GM19035 (cell line): ENCODE measurements at regions not wholly inside any gene's neighbourhood (a gene's known extent, or its start where the extent isn't known, plus 50 kb on each side); places are given as distances from the start of the nearest gene placed in this dataset.

Experiments
- ATAC-seq: cut with Tn5 transposase; IDR thresholded peaks from one replicate; pipeline ENCODE4 v1.9.1; 2021; ENCODE audit not compliant: unreplicated experiment

GRCh38 chr6:169959136-169960002 is 207.9 kb downstream of the ERMARD start:
- ATAC-seq = no peak

- no peak for ATAC-seq
These were observed 207.1 kb downstream of the ERMARD start for GRCh38 chr6:169958510-169958909.

DNA sequence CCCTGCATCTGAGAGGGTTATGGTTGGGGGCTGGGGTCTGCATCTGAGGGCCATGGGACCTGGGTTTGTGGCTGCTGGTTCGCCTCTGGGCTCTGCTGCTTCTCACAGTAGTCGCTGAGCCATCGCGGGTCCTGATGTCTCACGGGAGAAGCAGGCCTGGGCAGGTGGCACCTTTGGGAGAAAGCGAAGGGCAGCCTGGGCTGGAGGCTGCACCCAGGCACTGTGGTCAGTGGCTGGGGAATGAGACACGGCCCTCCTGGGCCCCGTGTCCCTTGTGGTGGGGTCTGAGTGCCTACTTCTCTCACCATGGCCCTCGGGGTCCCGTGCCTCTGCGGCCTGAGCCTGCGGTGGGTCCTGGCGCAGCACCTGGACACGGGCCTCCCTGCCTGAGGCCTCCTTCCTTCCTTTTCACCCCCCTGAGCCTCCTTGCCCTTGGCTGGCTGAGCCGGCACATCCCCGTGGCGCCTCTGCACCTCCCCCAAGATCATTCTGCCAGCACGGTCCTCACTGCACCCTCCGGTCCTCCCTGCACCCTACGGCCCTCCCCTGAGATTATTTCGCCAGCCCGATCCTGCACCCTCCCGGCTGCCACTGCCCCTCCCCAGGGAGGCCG is 206.0 kb downstream of the ERMARD start:
- ATAC-seq = no peak

GRCh38 chr6:169956580-169956979 is 205.2 kb downstream of the ERMARD start:
- no peak for ATAC-seq

GRCh38 chr6:169955731-169956437 is 204.5 kb downstream of the ERMARD start:
- ATAC-seq = no peak

DNA sequence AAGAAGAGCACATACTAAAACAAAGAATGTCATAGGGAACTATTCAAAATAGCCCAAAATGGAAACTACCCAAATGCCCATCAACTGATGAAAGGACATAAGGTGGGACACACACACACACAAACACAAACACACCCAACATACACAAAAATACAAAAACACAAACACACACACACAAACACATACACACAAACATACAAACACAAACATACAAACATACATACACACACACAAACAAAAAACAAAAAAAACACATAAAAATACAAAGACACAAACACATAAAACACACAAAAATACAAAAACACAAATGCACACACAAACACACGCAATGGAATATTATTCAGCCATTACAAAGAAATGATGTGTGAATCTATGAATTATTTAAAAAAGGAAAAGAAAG is 203.6 kb downstream of the ERMARD start:
- no peak for ATAC-seq

GRCh38 chr6:169953686-169954085 is 202.3 kb downstream of the ERMARD start:
- no peak for ATAC-seq

DNA sequence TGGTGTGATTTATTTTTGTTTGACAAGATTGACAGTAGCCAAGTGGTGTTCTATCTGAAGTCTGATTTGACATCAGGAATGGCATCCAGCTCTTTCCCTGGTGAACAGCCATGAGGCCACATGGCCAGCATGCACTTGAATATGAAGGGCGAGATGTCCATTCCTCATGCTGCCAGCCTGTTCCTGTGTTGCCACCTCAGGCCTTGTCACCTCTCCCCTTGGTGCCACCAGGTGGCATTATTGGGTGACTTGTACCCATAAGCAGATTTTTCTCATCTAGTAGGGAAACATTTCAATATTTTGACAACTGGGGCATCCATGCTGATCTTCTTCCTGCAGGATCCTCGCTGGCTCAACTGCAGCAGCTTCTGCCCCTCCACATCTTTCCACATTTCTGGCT is 199.1 kb downstream of the ERMARD start:
- ATAC-seq = no peak

DNA sequence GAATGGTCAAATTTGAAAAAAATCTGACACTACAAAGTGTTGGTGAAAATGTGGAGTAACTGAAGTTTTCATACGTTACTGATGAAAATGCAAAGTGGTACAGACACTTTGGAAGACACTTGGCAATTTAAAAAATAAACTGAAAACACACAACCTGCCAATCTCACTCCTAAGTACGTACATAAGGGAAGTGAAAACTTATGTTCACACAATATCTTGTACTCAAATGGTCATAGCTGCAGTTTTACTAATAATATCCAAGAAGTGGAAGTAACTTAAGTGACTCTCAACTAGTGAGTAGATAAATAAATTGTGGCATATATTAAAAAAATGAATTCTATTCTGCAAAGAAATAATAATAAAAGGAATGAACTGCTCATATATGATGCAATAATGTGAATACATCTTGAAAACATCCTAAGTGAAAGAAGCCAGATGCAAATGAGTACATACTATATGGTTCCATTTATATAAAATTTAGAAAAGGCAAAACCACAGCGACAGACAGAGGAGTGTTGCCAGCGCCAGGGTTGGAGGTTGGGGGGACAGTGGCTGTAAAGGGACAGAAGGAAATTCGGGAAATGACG is 198.2 kb downstream of the ERMARD start:
- ATAC-seq = no peak

DNA sequence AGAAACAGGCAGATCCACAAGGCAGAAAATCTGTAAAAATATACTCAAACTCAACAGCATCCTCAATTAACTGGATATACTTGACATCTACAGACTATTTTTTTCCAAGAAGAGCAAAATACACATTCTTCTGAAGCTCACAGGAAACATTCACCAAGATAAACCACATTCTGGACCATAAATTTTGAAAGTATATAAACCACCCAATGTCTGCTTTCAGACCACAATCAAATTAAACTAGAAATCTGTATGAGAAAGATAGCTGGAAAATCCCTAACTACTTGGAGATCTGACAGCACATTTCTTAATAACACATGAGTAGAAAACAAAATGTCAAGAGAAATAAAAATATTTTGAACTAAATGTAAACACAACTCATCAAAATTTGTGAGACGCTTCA is 195.5 kb downstream of the ERMARD start:
- no peak for ATAC-seq

GRCh38 chr6:169945117-169945516 is 193.7 kb downstream of the ERMARD start:
- ATAC-seq = no peak

DNA sequence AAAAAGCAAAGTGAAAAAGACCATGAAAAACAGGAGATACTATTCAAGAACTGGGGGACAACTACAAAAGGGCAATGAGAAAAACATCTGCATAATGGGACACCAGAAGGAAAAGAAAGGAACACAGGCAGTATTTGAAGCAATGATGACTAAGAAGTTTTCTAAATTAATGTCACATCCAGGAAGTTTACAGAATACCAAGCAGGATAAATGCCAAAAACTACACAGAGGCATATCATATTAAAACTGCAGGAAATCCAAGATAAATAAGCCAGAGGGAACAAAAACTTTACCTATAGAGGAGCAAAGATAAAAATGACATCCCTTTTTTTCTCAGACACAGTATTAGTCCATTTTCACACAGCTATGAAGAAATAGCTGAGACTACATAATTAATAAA is 193.0 kb downstream of the ERMARD start:
- ATAC-seq = no peak

- no peak for ATAC-seq
These were observed 192.6 kb downstream of the ERMARD start for GRCh38 chr6:169944061-169944337.

- ATAC-seq = no peak
These were observed 192.0 kb downstream of the ERMARD start for GRCh38 chr6:169943241-169944060.

DNA sequence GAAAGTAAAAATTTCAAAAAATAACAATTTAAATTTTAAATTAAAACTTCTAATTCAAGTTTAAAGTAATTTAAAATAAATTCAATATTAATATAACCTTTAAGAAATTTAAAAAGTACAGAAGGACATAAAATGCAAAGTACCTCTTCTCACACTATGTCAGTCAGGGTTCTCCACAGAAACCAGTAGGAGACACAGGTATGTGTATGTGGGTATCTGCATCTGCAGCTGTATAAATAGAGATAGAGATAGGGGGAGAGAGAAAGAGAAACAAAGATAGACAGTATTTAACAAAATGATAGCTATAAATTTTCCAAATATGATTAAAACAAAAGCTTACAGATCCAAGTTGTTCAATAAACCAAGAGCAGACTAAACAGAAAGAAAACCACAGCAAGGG is 190.8 kb downstream of the ERMARD start:
- no peak for ATAC-seq

- no peak for ATAC-seq
These were observed 189.3 kb downstream of the ERMARD start for GRCh38 chr6:169940481-169941271.

GRCh38 chr6:169939554-169940164 is 188.2 kb downstream of the ERMARD start:
- no peak for ATAC-seq

- ATAC-seq = no peak
These were observed 187.3 kb downstream of the ERMARD start for GRCh38 chr6:169938731-169939130.

GRCh38 chr6:169938262-169938701 is 186.9 kb downstream of the ERMARD start:
- no peak for ATAC-seq
